ENCODE measurements at regions not wholly inside any gene's neighbourhood (a gene's known extent, or its start where the extent isn't known, plus 50 kb on each side); places are given as distances from the start of the nearest gene placed in this dataset.

DNA sequence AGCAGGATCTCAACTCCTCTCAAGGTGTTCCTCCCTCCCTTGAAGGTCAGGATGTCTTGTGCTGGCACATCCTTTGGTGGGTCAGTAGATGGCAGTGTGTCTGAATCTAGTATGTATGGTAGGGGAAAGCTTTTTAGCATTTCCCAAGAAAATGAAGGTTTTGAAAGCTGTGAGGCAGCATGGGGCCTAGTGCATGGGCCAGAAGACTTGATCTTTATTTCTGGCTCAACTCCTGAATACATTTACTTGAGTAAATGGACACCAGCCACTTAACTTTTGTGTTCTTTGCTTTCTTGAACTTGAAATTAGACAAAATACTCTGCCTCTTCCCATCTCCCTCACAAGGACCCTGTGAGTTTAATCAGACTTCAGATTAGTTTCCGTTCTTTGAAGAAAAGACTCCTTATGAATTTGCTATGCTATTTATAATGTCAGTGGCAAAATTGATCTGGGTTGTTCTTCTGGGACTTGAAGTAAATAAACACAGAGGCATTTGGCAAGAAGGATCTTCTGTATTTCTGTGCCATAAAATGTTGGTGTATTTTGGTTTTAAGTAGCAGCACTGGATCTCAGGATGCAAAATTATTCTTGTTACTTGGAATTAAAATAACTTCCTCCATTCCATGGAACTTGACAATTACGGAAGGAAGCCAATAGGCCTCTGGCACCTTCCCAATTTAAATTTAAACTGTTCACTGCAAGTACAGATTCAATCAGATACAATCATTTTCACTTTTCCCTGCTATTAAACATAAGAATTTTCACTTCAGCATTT lies 288.8 kb downstream of the CASP12 start:
- no peak for DNase-seq (ENCODE audit: low read depth in 2 of 3, low spot score in 2 of 3)

DNA sequence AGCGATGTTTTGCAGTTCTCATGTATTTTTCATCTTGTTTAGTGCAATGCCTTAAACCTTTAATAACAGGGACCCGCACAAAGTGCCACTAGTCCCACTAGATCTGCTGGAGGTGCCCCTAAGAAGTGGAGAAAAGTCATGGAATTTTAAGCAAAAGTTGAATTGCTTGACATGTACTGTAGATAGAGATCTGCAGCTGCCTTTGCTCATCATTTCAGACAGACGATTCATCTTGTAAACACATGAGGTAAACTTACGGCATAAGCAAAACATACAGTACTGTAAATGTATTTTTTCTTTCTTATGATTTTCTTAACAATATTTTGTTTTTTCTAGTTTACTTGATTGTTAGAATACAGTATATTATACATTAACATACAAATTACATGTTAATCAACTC lies 295.6 kb downstream of the CASP12 start:
- no peak for DNase-seq (ENCODE audit: low read depth in 2 of 3, low spot score in 2 of 3)

- no peak for DNase-seq (ENCODE audit: low read depth in 2 of 3, low spot score in 2 of 3)
These were observed 303.9 kb downstream of the CASP12 start for GRCh38 chr11:104594228-104594958.

DNA sequence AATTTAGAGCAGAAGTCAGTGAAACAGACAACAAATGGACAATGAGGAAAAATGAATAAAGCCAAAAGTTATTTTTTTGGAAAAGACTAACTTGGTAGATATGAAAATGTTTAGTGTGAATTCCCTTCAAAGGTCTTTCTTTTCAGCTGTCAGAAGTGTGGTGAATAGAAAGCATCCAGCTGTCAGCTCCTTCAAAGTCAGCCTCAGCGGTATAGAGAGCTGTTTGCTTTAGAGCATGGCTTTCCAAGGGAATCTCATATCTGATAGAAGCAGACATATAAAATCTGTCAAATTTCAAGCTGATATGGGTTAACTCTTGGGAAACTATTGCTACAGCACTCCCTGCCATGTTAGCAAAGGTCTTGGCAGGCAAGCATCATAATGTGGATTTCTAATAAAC lies 309.3 kb downstream of the CASP12 start:
- DNase-seq (ENCODE audit: low read depth in 2 of 3, low spot score in 2 of 3), result no peak

DNA sequence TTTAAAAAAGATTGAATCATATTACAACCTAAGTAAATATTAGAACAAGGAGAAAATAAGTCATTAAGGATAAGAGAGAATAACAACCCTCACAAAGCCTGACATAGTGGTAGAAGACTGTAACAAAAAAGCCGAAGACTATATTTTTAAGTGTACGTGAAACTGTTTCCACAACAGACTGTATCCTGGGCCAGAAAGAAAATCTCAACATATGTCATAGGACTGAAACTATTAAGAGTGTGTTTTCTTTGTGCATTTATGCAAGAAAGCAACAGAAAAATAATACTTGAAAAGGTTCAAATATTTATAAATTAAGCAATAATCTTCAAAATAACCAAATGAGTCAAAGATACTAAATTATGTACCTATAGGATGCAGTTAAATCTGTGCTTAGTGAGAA lies 309.8 kb downstream of the CASP12 start:
- no peak for DNase-seq (ENCODE audit: low read depth in 2 of 3, low spot score in 2 of 3)

GRCh38 chr11:104584823-104585222 lies 313.4 kb downstream of the CASP12 start:
- DNase-seq (ENCODE audit: low read depth in 2 of 3, low spot score in 2 of 3), result no peak

- DNase-seq (ENCODE audit: low read depth in 2 of 3, low spot score in 2 of 3), result no peak
These were observed 314.4 kb downstream of the CASP12 start for GRCh38 chr11:104583857-104584256.

DNA sequence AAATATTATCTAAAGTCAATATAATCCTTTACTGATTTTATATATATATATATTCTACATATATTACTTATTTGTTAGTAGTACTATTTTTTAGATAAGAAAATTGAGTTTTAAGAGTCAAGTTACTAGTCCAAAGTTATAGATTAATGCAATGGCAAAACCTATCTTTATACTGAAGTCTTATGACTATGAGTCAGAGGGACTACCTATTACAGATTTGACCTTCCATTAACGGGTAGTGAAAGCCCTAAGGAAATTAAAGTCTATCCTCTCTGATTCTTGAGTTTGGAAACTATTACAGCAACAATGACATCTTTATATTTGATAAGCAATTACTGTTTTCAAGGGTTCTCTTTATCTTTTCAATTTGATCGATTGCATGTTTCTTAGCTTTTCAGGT lies 315.8 kb downstream of the CASP12 start:
- DNase-seq (ENCODE audit: low read depth in 2 of 3, low spot score in 2 of 3), result no peak

DNA sequence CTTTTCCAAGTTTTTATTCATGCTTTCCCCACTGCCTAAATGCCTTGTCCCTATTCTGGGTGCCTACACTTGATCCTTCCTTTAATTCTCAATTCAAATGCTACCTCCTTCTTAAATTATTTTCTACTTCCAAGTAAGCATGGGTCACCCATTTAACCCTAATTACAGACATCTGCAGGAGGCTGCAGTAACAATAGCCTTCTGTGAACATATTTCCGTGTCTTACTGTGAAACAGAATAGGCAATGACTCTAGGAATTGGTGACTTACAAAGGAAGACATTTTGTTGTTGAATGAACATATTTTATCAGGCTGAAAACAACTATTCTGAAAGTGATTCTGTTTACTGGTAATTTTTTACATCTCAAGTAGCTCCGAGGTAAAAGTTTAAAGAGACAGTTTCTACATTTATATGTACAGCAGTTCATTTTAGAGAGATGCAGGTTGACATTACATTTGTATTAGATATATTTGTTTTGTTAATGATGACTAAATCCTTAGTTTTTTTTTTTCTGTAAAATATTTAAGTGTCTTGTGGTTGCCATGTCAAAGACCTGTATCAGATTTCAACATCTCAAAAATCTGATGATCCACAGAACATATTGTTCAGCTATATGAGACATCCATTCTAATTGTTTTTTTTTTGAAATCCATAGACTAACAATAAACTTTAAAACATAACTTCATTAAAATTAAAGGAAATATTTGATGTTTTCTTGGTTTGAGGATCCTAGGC lies 316.8 kb downstream of the CASP12 start:
- no peak for DNase-seq (ENCODE audit: low read depth in 2 of 3, low spot score in 2 of 3)

DNA sequence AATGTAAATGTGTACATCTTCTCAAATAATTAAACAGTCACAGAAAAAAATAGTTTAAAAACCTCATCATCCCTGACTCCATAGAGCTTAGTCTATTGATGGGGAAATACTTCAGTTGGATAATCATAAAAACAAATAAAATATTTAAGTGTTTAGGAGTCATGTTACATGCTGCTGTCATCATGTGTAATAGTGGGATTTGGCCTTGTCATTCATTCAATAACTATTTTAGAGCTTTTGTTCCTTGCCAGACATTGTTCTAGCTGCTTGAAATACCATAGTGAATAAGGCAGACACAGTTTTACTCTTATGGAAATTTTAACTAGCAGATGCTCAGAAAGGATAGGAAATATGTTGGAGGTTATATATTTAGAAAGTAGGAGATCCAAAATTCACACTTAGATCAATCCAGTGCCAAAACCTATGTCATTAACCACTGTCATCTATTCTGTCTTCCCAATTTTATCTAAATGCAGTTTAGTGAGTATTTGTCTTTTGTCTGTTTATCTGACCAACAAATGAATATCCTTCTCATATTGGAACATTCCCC lies 324.7 kb downstream of the CASP12 start:
- no peak for DNase-seq (ENCODE audit: low read depth in 2 of 3, low spot score in 2 of 3)

DNA sequence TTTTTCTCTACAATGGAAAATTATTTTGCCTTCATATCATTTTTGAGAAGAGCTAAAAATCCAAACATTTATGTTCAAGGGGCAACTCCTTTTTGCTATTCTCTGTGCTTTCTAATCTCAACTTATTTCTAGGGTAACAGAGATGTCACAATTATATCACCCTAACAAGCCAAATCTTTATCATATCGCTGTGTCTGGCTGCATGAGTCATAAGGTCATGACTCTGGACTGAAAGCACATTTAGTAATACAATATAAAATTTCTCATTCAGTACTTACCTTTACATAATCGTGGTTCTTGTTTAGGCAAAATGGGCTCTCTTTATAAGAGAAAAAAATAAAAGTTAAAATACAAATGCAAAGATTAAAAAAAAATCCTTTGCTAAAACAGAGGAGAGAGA lies 326.0 kb downstream of the CASP12 start:
- no peak for DNase-seq (ENCODE audit: low read depth in 2 of 3, low spot score in 2 of 3)

DNA sequence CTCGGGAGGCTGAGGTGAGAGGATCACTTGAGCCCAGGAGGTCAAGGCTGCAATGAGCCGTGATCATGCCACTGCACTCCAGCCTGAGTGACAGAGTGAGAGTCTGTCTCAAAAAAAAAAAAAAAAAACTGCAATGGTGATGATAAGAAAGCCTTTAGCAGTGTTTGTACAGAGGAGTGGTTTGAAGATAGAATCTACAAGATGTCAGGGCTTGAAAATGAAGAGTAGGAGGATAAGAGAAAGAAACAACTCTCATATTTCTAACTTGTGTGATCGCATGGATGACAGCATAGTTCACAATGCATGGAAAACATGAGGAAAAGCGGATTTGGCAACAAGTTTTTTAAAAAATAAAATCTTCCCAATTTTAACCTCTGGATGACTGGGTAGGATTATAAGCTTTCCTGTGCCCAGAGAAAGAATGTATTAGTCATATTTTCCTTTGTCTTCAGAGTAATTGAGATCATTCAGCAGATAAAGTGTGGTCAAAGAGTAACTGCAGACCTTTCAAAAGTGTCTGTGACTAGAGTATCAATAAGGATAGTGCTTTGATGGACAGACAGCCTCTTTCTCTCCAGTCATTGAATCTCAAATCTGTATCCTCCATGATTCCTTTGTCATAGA lies 328.1 kb downstream of the CASP12 start:
- DNase-seq (ENCODE audit: low read depth in 2 of 3, low spot score in 2 of 3), result no peak

DNA sequence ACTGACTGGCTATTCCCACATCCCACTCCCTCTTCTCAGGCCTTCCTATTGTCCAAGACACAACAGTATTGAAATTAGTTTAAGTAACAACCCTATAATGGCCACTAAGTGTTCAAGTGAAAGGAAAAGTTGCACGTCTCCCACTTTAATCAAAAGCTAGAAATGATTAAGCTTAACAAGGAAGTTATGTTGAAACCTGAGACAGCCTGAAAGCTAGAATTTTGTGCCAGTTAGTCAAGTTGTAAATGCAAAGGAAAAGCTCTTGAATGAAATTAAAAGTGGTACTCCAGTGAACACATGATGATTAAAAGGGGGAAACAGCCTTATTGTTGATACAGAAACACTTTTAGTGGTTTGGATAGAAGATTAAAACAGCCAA lies 332.7 kb downstream of the CASP12 start:
- no peak for DNase-seq (ENCODE audit: low read depth in 2 of 3, low spot score in 2 of 3)

DNA sequence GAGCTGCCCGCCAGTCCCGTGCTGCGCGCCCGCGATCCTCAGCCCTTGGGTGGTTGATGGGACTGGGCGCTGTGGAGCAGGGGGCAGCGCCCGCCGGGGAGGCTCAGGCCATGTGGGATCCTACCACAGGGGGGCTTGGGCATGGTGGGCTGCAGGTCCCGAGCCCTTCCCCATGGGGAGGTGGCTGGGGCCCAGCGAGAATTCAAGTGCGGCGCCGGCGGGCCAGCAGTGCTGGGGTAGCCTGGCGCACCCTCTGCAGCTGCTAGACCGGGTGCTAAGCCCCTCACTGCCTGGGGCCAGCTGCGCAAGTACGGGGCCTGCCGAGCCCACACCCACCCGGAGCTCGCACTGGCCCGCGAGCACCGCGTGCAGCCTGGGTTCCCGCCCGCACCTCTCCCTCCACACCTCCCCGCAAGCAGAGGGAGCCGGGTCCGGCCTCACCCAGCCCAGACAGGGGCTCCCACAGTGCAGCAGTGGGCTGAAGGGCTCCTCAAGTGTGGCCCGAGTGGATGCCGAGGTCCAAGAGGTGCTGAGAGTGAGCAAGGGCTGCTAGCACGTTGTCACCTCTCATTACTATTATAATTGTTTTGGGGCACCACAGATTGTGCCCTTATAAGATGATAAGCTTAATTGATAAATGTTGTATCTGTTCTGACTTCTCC lies 333.2 kb downstream of the CASP12 start:
- DNase-seq (ENCODE audit: low read depth in 2 of 3, low spot score in 2 of 3), result no peak

DNA sequence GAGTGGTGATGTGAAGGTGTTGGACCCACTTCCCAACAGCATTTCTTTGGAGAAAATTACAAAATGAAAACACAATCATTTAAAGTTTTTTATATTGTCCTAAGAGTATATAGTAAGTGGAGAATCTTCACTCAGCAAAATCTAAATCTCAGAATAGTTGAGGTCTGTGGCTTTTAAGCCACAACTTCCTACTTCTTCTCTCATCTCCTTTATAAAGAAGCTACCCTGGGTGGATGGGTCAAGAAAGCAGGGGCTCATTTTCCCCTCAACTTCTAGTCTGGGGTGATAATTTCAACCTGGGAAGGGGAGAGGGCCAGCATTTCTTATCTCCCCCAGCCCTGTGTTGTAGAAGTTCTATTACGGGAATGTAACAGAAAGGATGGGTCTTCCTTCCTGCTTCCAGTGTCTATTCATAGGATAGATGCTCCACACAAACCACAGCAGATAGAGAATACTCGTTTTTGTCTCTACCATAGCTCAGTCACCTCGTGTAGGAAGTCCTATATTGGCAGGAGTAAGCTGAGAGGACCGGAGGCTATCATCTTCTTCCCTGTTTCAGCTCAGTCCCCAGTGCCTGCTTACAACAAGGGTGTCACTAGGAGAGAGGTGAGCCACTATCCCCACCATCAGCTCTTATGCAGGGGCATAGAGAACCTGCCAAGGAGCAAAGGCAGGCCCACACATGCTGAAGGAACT lies 341.5 kb downstream of the CASP12 start:
- no peak for DNase-seq (ENCODE audit: low read depth in 2 of 3, low spot score in 2 of 3)

GRCh38 chr11:104549019-104549418 lies 349.2 kb downstream of the CASP12 start:
- DNase-seq (ENCODE audit: low read depth in 2 of 3, low spot score in 2 of 3), result no peak

DNA sequence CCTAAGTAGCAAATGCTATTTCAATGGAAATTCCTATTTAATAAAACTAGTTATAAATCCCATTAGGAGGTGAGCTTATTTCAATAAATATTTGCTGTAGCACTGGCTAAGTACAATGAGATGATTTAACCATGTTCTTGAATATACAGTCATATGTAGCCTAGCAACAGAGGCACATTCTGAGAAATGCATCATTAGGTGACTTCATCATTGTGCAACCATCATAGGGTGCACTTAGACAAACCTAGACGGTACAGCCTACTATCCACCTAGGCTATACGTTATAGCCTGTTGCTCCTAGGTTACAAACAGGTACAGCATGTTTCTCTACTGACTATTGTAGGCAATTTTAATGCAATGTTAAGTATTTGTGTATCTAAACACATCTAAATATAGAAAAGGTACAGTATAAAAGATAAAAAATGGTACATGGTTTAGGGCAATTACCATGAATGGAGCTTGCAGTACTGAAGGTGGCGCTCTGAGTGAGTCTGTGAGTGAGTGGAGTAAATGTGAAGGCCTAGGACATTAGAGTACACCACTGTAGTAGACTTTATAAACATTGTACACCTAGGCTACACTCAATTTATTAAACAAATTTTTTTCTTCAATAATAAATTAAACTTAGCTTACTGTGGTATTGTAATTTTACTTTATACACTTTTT lies 350.1 kb downstream of the CASP12 start:
- no peak for DNase-seq (ENCODE audit: low read depth in 2 of 3, low spot score in 2 of 3)

DNA sequence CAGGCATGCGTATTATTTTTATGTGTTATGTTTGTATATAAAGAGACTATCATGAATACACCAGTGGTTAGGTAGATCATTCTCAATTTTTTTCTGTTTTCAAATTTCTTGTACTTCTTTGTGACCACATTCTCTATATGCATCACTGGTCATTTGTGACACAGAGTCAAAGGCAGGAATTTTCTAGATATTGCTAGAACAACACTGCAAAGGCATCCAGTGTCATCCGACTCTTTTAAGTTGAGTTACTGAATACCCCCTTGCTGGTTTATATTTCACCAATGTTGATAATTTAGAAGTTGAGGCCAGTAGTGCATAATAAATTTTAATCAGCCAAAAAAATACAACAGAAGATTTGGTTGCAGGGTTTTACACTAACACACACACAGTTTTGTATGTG lies 351.8 kb downstream of the CASP12 start:
- no peak for DNase-seq (ENCODE audit: low read depth in 2 of 3, low spot score in 2 of 3)

DNA sequence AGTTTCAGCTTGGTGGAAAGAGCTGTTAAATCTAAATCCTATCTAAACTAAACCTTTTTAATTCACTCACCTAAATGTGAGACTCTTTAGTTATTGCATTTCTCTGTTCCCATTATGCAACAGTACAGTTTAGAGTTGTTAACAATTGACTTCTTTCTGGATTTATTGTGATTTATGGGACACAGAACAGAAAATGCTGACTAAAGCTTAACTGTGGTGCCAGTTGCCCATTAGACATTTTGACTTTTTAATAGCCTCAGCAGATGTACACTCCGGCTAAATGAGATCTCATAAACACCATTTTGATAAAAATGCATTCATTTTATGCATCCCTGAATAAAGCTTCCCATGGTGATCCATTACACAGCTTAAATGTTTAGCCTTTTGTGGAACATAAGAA lies 356.6 kb downstream of the CASP12 start:
- DNase-seq (ENCODE audit: low read depth in 2 of 3, low spot score in 2 of 3), result no peak

GRCh38 chr11:104538313-104538712 lies 359.9 kb downstream of the CASP12 start:
- DNase-seq (ENCODE audit: low read depth in 2 of 3, low spot score in 2 of 3), result no peak

Measured in activated CD8-positive, alpha-beta memory T cell treated with anti-CD3 and anti-CD28 coated beads for 48 hours (primary cell).